ENCODE measurements at regions not wholly inside any gene's neighbourhood (a gene's known extent, or its start where the extent isn't known, plus 50 kb on each side); places are given as distances from the start of the nearest gene placed in this dataset.
A peak's percentile ranks its signal among the peaks of the same experiment; 100 is the strongest.

- TF ChIP-seq CTCF (IDR thresholded peaks at IDR 0.05 in 2 of 3, conservative IDR thresholded peaks at IDR 0.05 in 1 of 3; ENCODE audit: insufficient read depth in 2 of 3, low read depth in 1 of 3, low read length in 3 of 3) (peak; percentile 64 to 98 (median 97)), POLR2AphosphoS5 (IDR thresholded peaks at IDR 0.05; ENCODE audit: control insufficient read depth, insufficient read depth, low read depth, low read length) (no peak), ELK1 (CRISPR knock-in tag; IDR thresholded peaks at IDR 0.05) (no peak), TRIM24 (IDR thresholded peaks at IDR 0.05) (no peak), ZNF707 (CRISPR knock-in tag; conservative IDR thresholded peaks at IDR 0.05) (no peak), ZNF354B (CRISPR knock-in tag; IDR thresholded peaks at IDR 0.05) (no peak), SP2 (IDR thresholded peaks at IDR 0.05; ENCODE audit: extremely low read depth, low read depth, low read length, poor library complexity, severe bottlenecking) (no peak), RAD21 (CRISPR knock-in tag; conservative IDR thresholded peaks at IDR 0.05 in 1 of 2, IDR thresholded peaks at IDR 0.05 in 1 of 2) (peak; percentile 72 to 91), ZNF766 (CRISPR knock-in tag; conservative IDR thresholded peaks at IDR 0.05) (no peak), EZH2 (IDR thresholded peaks at IDR 0.05; ENCODE audit: borderline replicate concordance, low read depth, low read length) (no peak), USF2 (CRISPR knock-in tag; IDR thresholded peaks at IDR 0.05) (no peak), CEBPB (tag; IDR thresholded peaks at IDR 0.05) (no peak), CCAR2 (IDR thresholded peaks at IDR 0.05; ENCODE audit: low read depth, low read length) (no peak)
- TF ChIP-seq, protein P1, sequence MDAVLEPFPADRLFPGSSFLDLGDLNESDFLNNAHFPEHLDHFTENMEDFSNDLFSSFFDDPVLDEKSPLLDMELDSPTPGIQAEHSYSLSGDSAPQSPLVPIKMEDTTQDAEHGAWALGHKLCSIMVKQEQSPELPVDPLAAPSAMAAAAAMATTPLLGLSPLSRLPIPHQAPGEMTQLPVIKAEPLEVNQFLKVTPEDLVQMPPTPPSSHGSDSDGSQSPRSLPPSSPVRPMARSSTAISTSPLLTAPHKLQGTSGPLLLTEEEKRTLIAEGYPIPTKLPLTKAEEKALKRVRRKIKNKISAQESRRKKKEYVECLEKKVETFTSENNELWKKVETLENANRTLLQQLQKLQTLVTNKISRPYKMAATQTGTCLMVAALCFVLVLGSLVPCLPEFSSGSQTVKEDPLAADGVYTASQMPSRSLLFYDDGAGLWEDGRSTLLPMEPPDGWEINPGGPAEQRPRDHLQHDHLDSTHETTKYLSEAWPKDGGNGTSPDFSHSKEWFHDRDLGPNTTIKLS (IDR thresholded peaks at IDR 0.05; ENCODE audit: borderline replicate concordance, low read depth) = no peak
These were observed 100.8 kb downstream of the SPIN4 start for GRCh38 chrX:63250253-63250868.

Measured in K562 (cell line).